ENCODE measurements at regions not wholly inside any gene's neighbourhood (a gene's known extent, or its start where the extent isn't known, plus 50 kb on each side); places are given as distances from the start of the nearest gene placed in this dataset.

DNA sequence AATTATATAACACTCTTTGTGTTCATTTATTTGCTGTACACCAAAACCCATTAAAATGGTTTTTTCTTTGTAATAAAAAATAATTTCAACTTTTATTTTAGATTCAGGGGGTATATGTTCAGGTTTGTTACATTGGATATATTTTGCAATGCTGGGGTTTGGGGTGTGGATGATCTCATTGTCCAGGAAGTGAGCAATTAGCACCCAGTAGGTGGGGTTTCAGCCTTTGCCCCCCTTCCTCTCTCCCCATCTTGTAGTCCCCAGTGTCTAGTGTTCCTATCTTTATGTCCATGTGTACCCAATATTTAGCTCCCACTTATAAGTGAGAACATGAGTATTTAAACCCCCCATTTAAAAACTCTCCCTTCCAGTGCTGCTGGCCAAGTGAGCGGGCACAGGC, 184.6 kb downstream of the RHOU start:
- TF ChIP-seq HDGF (IDR thresholded peaks at IDR 0.05; ENCODE audit: borderline replicate concordance) (no peak), L3MBTL2 (conservative IDR thresholded peaks at IDR 0.05) (no peak), TARDBP (IDR thresholded peaks at IDR 0.05) (no peak)
